Nucleus accumbens (tissue), 56 donors: ENCODE measurements at regions not wholly inside any gene's neighbourhood (a gene's known extent, or its start where the extent isn't known, plus 50 kb on each side); places are given as distances from the start of the nearest gene placed in this dataset.

Source experiments
- DNase-seq, 56 donors: peaks; one replicate each; lab custom pipeline; 2025; lab: John Stamatoyannopoulos, UW

- DNase-seq: no peak
Observed at GRCh38 chr16:88295671-88296436, 86.9 kb upstream of the ZNF469 start.

GRCh38 chr16:88296437-88297177 is 86.2 kb upstream of the ZNF469 start:
- no peak for DNase-seq

GRCh38 chr16:88297178-88297720 is 85.5 kb upstream of the ZNF469 start:
- no peak for DNase-seq

GRCh38 chr16:88298181-88298832 is 84.5 kb upstream of the ZNF469 start:
- DNase-seq: no peak

- DNase-seq: no peak
Observed at GRCh38 chr16:88298833-88299745, 83.7 kb upstream of the ZNF469 start.

GRCh38 chr16:88299751-88300462 is 82.9 kb upstream of the ZNF469 start:
- no peak for DNase-seq

- no peak for DNase-seq
Observed at GRCh38 chr16:88300463-88300835, 82.3 kb upstream of the ZNF469 start.

GRCh38 chr16:88301431-88301830 is 81.3 kb upstream of the ZNF469 start:
- DNase-seq: no peak

GRCh38 chr16:88301886-88302285 is 80.9 kb upstream of the ZNF469 start:
- no peak for DNase-seq

GRCh38 chr16:88302666-88303065 is 80.1 kb upstream of the ZNF469 start:
- DNase-seq: no peak

- DNase-seq: no peak
Observed at GRCh38 chr16:88303405-88303804, 79.4 kb upstream of the ZNF469 start.

- DNase-seq: no peak
Observed at GRCh38 chr16:88303890-88304819, 78.6 kb upstream of the ZNF469 start.

- DNase-seq: no peak
Observed at GRCh38 chr16:88305176-88305575, 77.6 kb upstream of the ZNF469 start.

- no peak for DNase-seq
Observed at GRCh38 chr16:88306411-88306810, 76.3 kb upstream of the ZNF469 start.

- no peak for DNase-seq
Observed at GRCh38 chr16:88306860-88307545, 75.8 kb upstream of the ZNF469 start.

GRCh38 chr16:88308441-88309173 is 74.2 kb upstream of the ZNF469 start:
- DNase-seq: no peak
